DMS153 treated with DMSO at 0.1 percent for 48 hours (cell line): ENCODE measurements at regions not wholly inside any gene's neighbourhood (a gene's known extent, or its start where the extent isn't known, plus 50 kb on each side); places are given as distances from the start of the nearest gene placed in this dataset.
"Not testable (repeated sequence)": the region's sequence is repeated elsewhere in the genome, so short reads cannot be mapped to it uniquely, and the experiment has no call there.

Experiments used
- DNase-seq: peaks from one replicate; lab custom pipeline; 2025; ENCODE audit not compliant: unreplicated experiment; lab: John Stamatoyannopoulos, UW

GRCh38 chr2:38243186-38243880 is 133.7 kb downstream of the ATL2 start:
- no peak for DNase-seq

GRCh38 chr2:38239452-38239851 is 137.6 kb downstream of the ATL2 start:
- DNase-seq = no peak

DNA sequence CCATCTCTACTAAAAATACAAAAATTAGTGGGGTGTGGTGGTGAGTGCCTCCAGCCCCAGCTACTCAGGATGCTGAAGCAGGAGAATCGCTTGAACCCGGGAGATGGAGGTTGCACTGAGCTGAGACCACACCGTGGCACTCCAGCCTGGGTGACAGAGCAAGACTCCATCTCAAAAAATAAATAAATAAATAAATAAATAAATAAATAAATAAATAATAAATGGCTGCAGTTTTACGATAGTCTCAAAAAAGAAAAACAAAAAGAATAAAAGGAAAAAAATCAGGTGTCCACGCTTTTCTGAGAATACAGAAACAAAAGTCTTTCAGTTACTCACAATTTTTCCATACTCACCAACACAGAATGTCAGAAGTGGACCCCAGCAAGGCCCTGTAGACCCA is 138.4 kb downstream of the ATL2 start:
- DNase-seq = not testable (repeated sequence)

GRCh38 chr2:38237311-38237710 is 139.8 kb downstream of the ATL2 start:
- no peak for DNase-seq

GRCh38 chr2:38233231-38233983 is 143.7 kb downstream of the ATL2 start:
- DNase-seq = no peak

DNA sequence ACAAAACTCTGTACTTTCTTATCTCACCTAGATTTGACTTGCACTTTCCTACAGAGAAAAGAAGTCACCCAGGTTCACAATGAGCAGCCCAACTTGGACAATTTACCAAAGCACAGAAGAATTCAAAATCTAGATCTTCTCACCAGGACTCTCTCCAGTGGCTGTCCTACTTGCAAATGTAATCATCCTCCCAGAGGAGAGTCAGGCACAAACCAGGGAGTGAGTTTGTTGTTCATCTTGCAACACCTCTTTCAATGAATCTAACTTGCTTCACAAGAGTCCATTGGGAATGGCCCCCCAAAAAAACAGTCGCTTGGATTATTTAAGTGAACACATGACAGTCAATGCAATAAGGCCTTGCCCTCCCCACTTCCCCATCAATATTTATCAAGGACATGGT is 144.6 kb downstream of the ATL2 start:
- no peak for DNase-seq

- DNase-seq = no peak
Observed at GRCh38 chr2:38230756-38231155, 146.3 kb downstream of the ATL2 start.

GRCh38 chr2:38228753-38229152 is 148.3 kb downstream of the ATL2 start:
- no peak for DNase-seq

GRCh38 chr2:38224821-38225437 is 149.0 kb upstream of the CYP1B1 start:
- no peak for DNase-seq

DNA sequence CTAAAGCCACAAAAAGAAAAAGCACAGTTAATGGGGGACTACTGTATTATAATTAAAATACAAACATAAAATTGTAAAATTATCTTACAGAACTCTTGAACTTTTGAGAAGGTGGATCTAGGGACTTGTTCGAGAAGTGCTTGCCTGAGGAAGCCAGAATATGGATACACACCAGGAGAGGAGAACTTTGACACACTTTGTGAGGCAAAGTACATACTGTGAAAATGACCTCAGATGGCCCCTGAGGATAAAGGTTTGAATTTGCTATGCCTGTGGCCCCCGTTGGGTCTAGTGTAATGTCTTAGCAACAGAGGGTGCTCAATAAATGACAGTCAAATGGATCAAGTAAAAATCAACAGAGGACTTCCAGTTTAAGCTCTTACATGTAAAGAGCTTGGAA is 148.2 kb upstream of the CYP1B1 start:
- no peak for DNase-seq

DNA sequence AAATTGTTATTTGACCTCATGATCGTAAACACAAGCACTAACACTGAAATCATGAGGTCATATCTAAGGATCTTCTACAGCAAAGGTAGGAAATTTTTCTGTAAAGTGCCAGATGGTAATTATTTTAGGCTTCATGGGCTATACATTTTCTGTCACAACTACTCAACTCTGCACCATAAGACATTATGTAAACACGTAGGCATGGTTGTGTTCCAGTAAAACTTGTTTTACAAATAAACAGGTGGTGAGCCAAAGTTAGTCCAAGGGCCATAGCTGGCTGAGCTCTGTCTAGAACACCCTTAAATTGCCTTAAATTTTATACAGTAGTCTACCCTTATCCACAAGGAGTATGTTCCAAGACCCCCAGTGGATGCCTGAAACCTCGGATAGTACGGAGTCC is 147.3 kb upstream of the CYP1B1 start:
- DNase-seq = no peak

DNA sequence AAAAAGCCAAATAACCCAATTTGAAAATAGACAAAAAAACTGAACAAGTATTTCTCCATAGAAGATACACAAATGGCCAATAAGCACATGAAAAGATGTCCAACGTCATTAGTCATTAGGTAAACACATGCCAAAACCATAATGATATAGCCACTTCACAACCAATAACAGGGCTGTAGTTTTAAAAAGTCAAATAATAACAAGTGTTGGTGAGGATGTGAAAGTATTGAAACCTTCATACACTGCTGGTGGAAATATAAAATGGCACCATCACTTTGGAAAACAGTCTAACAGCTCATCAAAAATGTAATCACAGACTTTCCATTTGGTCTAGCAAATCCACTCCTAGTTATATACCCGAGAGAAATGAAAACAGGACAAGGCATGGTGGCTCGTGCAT is 144.2 kb upstream of the CYP1B1 start:
- DNase-seq = no peak

- DNase-seq = no peak
Observed at GRCh38 chr2:38218995-38219394, 143.0 kb upstream of the CYP1B1 start.

DNA sequence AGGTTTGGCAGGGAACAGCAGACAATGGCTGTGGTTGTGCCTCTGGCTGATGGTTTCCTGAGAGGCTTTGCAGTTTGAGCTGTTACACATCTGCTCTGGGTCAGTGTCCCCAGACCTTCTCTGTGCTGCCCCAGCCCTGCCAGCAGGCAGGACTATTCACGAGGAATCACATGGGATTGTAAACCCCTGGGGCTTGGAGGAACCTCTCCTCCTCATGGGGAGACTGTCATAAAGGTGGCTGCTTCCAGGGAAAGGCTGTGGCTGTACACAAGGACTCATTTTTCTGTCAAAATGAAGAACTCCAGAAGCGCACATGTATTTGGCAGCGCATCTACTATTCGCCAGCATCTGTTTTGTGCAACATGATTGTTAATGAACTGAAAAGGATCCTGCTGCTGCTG is 142.6 kb upstream of the CYP1B1 start:
- DNase-seq = no peak

DNA sequence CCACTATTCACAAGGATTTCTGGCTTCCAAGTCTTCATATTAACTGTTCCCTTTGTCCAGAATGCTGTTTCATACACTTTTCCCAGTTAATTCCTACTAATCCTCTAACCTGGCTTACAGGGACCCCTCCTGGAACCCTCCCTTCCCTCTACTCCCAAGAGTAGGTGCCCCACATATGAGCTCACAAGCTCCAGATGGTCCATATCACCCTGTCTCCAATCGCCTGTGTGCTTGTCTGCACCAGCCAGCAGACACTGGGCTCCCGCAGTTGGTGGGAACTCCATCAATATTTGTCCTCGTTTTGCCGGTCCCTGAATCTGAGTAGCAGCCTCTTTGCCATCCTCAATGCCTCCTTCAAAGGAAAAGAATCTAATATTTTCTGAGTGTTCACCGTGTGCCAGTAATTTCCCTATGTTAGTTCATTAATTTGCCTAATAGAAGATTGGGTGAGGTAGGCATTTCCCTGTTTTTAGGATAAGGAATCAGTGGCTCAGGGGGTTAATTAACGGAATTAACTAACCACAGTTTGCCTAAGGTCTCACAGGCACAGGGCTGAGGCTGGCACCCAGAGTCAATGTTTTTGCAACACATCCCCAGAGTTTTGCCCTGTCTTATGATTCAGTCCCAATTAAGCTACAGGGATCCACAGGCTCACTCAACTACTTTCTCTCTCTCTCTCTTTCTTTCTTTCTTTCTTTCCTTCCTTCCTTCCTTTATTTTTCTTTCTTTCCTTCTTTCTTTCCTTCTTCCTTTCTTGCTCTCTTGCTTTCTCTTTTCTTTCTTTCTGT is 141.6 kb upstream of the CYP1B1 start:
- DNase-seq = no peak

- DNase-seq = no peak
Observed at GRCh38 chr2:38216886-38217285, 140.9 kb upstream of the CYP1B1 start.

DNA sequence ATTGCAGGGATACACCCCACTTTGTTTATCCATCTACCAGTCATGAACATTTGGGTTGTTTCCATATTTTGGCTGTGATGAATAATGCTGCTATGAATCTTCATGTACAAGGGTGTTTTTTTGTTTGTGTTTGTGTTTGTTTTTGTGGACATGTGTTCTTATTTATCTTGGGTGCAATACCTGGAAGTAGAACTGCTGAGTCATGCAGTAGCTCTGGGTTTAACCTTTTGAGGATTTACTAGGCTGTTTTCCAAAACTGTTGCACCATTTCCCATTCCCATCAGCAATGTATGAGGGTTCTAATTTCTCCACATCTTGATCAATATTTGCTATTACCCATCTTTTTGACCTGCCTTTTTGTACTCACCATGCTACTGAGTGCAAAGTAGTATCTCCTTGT is 140.0 kb upstream of the CYP1B1 start:
- DNase-seq = no peak

DNA sequence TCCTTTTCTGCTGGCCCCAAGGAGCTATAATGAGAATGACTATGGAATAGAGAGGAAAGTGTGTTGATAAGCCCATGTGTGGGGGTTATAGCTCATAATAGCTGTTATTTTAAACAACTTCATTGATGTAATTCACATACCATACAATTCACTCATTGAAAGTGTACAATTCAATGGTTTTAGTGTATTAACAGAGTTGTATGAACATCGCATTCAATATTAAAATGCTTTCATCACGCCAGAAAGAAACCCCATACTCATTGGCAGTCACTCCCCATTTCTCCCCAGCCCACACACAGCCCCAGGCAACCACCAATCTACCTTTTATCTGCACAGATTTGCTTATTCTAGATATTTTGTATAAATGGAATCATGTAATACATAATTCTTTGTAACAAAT is 139.6 kb upstream of the CYP1B1 start:
- DNase-seq = no peak

DNA sequence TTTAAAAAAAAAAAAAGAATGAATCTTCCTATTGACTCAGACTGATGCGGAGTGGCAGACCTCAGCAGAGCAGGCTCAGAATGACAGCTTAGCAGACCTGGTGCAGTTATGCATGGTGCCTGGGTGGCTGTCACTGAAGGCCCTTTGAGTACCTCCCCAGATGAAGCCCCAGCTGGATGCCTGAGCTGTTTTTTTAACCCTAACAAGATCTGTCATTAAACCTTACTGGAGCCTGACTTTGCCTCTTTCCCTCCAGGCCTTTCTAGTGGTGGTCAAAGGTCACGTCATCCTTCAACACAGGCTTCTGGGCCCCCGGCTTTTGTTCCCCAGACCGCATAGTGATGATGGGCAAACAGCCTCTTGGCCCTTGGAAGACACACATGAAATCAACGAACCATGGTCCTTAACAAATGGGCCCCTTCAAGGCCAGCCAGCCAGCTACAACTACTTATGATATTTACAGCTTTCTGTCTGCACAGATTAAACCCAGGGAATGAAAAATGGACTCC is 138.3 kb upstream of the CYP1B1 start:
- no peak for DNase-seq

DNA sequence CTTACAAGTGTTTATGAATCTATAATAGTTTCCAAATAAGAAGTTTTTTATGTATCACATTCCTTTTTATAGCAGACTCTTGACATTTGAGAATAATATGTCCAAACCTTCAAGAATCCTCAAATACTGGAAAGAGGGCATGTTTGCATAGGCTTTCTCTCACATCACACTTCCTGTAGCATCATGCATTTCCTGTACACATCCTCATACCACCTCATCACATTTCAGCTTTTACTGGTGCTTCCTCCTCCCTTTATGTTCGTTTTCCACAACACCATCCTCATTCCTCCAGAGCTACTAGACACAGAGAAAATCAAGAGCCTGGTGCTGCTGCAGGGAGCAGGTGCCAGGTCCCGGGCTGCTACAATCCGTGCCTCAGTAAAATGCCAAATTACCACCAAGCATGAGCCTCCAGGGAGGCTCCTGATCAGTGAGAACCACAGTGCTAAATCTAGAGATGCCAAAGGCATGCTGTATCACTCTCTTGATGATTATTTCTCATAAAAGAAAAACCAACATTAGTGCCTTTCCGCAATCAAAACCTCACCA is 137.7 kb upstream of the CYP1B1 start:
- no peak for DNase-seq

DNA sequence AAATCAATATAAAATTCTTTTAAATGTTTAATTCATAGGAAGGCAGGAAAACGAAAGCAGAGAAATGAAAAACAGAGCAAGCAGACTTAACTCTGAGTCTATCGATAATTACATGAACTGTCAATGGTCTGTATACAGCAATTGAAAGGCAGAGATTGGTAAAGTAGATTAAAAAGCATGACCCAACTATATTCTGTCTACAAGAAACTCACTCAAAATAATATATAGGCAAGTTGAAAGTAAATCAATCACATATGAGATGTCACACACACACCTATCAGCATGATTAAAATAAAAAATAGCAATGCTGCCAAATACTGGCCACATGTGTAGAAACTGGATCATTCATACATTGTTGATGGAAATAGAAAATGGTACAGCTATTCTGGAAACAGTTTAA is 136.4 kb upstream of the CYP1B1 start:
- DNase-seq = no peak
